ENCODE measurements at regions not wholly inside any gene's neighbourhood (a gene's known extent, or its start where the extent isn't known, plus 50 kb on each side); places are given as distances from the start of the nearest gene placed in this dataset.

- no peak overlapping the region for H3K4me3 ChIP-seq (ENCODE audit: low read length)
Observed at GRCh38 chr1:72355899-72356298, 73.6 kb upstream of the NEGR1 start.

GRCh38 chr1:72341661-72342060 is 59.3 kb upstream of the NEGR1 start:
- DNase-seq (ENCODE audit: low read depth, low spot score): no peak
- no peak overlapping the region for H3K4me3 ChIP-seq (ENCODE audit: low read length)

More at GRCh38 chr1:72355899-72356298, 73.6 kb upstream of the NEGR1 start:
- no peak for DNase-seq (ENCODE audit: low read depth, low spot score)

GRCh38 chr1:72336776-72337175 is 54.4 kb upstream of the NEGR1 start:
- H3K4me3 ChIP-seq (ENCODE audit: low read length): no peak overlapping the region
- no peak for DNase-seq (ENCODE audit: low read depth, low spot score)

Measured in Jurkat, Clone E6-1 (cell line).